PC-9 (cell line): ENCODE measurements at regions not wholly inside any gene's neighbourhood (a gene's known extent, or its start where the extent isn't known, plus 50 kb on each side); places are given as distances from the start of the nearest gene placed in this dataset.
A peak's percentile ranks its signal among the peaks of the same experiment; 100 is the strongest.

Experiments used
- BruUV-seq: library from RNA; stranded (reverse); fragments of 400-500 nt; replicated peaks from 2 replicates; lab custom pipeline; 2021; lab: Mats Ljungman, UMichigan
- CTCF ChIA-PET: fragments of 300-600 bp; sonication (Branson Sonifier 250); formaldehyde crosslinking; loops from one replicate; lab custom pipeline; 2022; ENCODE audit warnings: antibody characterized with exemption; lab: Charles Lee
- POLR2A ChIA-PET: fragments of 300-600 bp; sonication (Branson Sonifier 250); formaldehyde crosslinking; loops from one replicate; lab custom pipeline; 2022; ENCODE audit warnings: antibody characterized with exemption; ENCODE audit not compliant: unreplicated experiment; lab: Charles Lee
- DNase-seq, 2 experiments: peaks; one replicate each; pipeline versions ENCODE4 v3.0.0 to v3.0.0-alpha.2; 2015 to 2022; ENCODE audit warnings: mixed read lengths in 1 of 2
- H2AFZ ChIP-seq: fragments of 200-600 bp; sonication (generic); 2 replicates; pipeline ENCODE4 v1.8.1; 2017; ENCODE audit warnings: antibody characterized with exemption
- H3F3A ChIP-seq: fragments of 200-600 bp; sonication (generic); 2 replicates; pipeline ENCODE4 v1.8.1; 2017; ENCODE audit warnings: antibody characterized with exemption, mild to moderate bottlenecking, low read depth; ENCODE audit not compliant: insufficient read depth
- H3K27ac ChIP-seq: fragments of 200-600 bp; sonication (generic); 2 replicates; pipeline ENCODE4 v1.6.1; 2016; ENCODE audit warnings: mixed run types
- H3K27me3 ChIP-seq: fragments of 200-600 bp; sonication (generic); 2 replicates; pipeline ENCODE4 v1.6.1; 2016; ENCODE audit warnings: low read depth, mixed run types; ENCODE audit not compliant: insufficient read depth
- H3K36me3 ChIP-seq: fragments of 200-600 bp; sonication (generic); 2 replicates; pipeline ENCODE4 v1.6.1; 2016; ENCODE audit warnings: low read depth, mixed run types
- H3K4me1 ChIP-seq: fragments of 200-600 bp; sonication (generic); replicated peaks from 2 replicates; pipeline ENCODE4 v1.6.1; 2016; ENCODE audit warnings: mixed run types; ENCODE audit not compliant: insufficient read depth
- H3K4me2 ChIP-seq: fragments of 200-600 bp; sonication (generic); 2 replicates; pipeline ENCODE4 v1.6.1; 2017; ENCODE audit warnings: mixed run types
- H3K4me3 ChIP-seq: fragments of 200-600 bp; sonication (generic); 2 replicates; pipeline ENCODE4 v1.6.1; 2016; ENCODE audit warnings: mixed run types
- H3K79me2 ChIP-seq: fragments of 200-600 bp; sonication (generic); 2 replicates; pipeline ENCODE4 v1.6.1; 2017; ENCODE audit warnings: low read depth, mixed run types
- H3K9me2 ChIP-seq: fragments of 200-600 bp; sonication (generic); 2 replicates; pipeline ENCODE4 v1.8.1; 2017; ENCODE audit warnings: mild to moderate bottlenecking; ENCODE audit not compliant: insufficient read depth
- H3K9me3 ChIP-seq: fragments of 200-600 bp; sonication (generic); 2 replicates; pipeline ENCODE4 v1.8.1; 2016; ENCODE audit warnings: low read depth; ENCODE audit not compliant: insufficient read depth
- H4K20me1 ChIP-seq: fragments of 200-600 bp; sonication (generic); 2 replicates; pipeline ENCODE4 v1.8.1; 2017; ENCODE audit not compliant: insufficient read depth
- CTCF ChIP-seq: fragments of 200-600 bp; sonication (generic); conservative IDR thresholded peaks from 2 replicates; pipeline ENCODE4 v1.6.1; 2017; ENCODE audit warnings: mixed run types, antibody characterized with exemption, mild to moderate bottlenecking, moderate library complexity
- EZH2 ChIP-seq: fragments of 200-600 bp; sonication (generic); IDR thresholded peaks from 2 replicates; pipeline ENCODE4 v1.8.0; 2017; ENCODE audit warnings: antibody characterized with exemption, low read depth
- intact Hi-C: fragments of 100-400 bp; cut with micrococcal nuclease; formaldehyde crosslinking; loops from one replicate; pipeline ENCODE4 v1.10.0; 2022; ENCODE audit not compliant: unreplicated experiment

GRCh38 chr13:108460746-108461145 lies 168.7 kb upstream of the MYO16 start:
- DNase-seq, result no peak
- no peaks in the 10 kb centered on the region for H3K36me3 ChIP-seq
- no TSS peak for BruUV-seq
- H3K79me2 ChIP-seq, result no peaks in the 10 kb centered on the region
- TF ChIP-seq EZH2, result no peak
- no peak for TF ChIP-seq CTCF
- H3K4me3 ChIP-seq, result no peak overlapping the region
- H3K4me1 ChIP-seq, result no peaks in the 10 kb centered on the region
- H2AFZ ChIP-seq, result no peak overlapping the region
- H3K9me2 ChIP-seq, result no peaks in the 10 kb centered on the region; the same call in 1 of the 2 replicates
- intact Hi-C loops, result no loop called here
- no peaks in the 10 kb centered on the region for H3F3A ChIP-seq
- H4K20me1 ChIP-seq, result no peaks in the 10 kb centered on the region
- H3K27ac ChIP-seq, result no peak overlapping the region
- ChIA-PET CTCF (no interaction called here), POLR2A (no interaction called here)
- H3K27me3 ChIP-seq, result no peaks in the 10 kb centered on the region
- H3K4me2 ChIP-seq, result no peak overlapping the region
- no peaks in the 10 kb centered on the region for H3K9me3 ChIP-seq

- H2AFZ ChIP-seq, result no peak overlapping the region
- no peaks in the 10 kb centered on the region for H3K9me3 ChIP-seq
- intact Hi-C loops, result no loop called here
- no peaks in the 10 kb centered on the region for H4K20me1 ChIP-seq
- no peak overlapping the region for H3K4me3 ChIP-seq
- no TSS peak for BruUV-seq
- no peaks in the 10 kb centered on the region for H3K79me2 ChIP-seq
- TF ChIP-seq EZH2 (no peak), CTCF (no peak)
- peak in 1 of 2 experiments; percentile 71 for DNase-seq
- ChIA-PET POLR2A (no interaction called here), CTCF (no interaction called here)
- no peaks in the 10 kb centered on the region for H3K36me3 ChIP-seq
- no peak overlapping the region for H3K4me2 ChIP-seq
- no peaks in the 10 kb centered on the region for H3K27me3 ChIP-seq
- H3K9me2 ChIP-seq, result no peaks in the 10 kb centered on the region; the same call in 1 of the 2 replicates
- H3K4me1 ChIP-seq, result no peaks in the 10 kb centered on the region
- no peak overlapping the region for H3K27ac ChIP-seq
- H3F3A ChIP-seq, result no peaks in the 10 kb centered on the region
Observed at GRCh38 chr13:108463340-108463739, 166.1 kb upstream of the MYO16 start.

GRCh38 chr13:108470921-108471320 lies 158.5 kb upstream of the MYO16 start:
- Histone ChIP-seq H3K4me2 (no peak overlapping the region), H3K9me3 (no peaks in the 10 kb centered on the region), H3K79me2 (no peaks in the 10 kb centered on the region), H3K4me3 (no peak overlapping the region), H2AFZ (no peak overlapping the region), H3K4me1 (no peaks in the 10 kb centered on the region), H3K27me3 (0 out of 2 replicates have a peak, but pooled peaks cover 7% of the 10 kb centered on the region), H3K27ac (no peak overlapping the region), H3K36me3 (no peaks in the 10 kb centered on the region), H3K9me2 (no peaks in the 10 kb centered on the region), H3F3A (no peaks in the 10 kb centered on the region), H4K20me1 (no peaks in the 10 kb centered on the region)
- TF ChIP-seq EZH2, result no peak
- no peak for TF ChIP-seq CTCF
- no peak for DNase-seq
- intact Hi-C loops, result no loop called here
- CTCF ChIA-PET, result no interaction called here
- BruUV-seq, result no TSS peak
- POLR2A ChIA-PET, result no interaction called here
